GM18507 (cell line): ENCODE measurements at regions not wholly inside any gene's neighbourhood (a gene's known extent, or its start where the extent isn't known, plus 50 kb on each side); places are given as distances from the start of the nearest gene placed in this dataset.

Experiments used
- DNase-seq: peaks from one replicate; pipeline ENCODE4 v3.0.0; 2011; ENCODE audit warnings: low read depth; ENCODE audit not compliant: insufficient read length; ENCODE audit errors: extremely low spot score
- FAIRE-seq: peaks from 2 replicates; lab custom pipeline; 2011; peaks lifted over from hg19 to GRCh38; lab: Jason Lieb, UNC

DNA sequence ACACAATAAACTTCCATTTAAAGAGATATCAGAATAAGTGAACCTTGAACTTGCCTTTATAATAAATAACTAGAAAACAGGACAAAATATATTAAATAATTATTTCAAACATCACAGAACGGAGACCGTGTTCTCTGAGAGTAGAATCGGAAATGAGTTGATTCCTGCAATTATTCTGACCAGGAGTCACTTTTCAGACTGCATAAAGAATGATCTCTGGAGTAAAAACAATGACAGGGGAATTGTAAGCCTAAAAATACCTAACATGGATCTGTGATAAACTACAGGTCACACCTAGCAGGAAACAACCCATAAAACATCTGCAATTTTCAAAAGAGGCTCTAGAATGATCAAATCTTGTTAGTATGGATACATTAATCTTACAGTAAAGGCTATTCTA is 577.5 kb upstream of the SORCS1 start:
- DNase-seq, result no peak
- FAIRE-seq, result no peak

DNA sequence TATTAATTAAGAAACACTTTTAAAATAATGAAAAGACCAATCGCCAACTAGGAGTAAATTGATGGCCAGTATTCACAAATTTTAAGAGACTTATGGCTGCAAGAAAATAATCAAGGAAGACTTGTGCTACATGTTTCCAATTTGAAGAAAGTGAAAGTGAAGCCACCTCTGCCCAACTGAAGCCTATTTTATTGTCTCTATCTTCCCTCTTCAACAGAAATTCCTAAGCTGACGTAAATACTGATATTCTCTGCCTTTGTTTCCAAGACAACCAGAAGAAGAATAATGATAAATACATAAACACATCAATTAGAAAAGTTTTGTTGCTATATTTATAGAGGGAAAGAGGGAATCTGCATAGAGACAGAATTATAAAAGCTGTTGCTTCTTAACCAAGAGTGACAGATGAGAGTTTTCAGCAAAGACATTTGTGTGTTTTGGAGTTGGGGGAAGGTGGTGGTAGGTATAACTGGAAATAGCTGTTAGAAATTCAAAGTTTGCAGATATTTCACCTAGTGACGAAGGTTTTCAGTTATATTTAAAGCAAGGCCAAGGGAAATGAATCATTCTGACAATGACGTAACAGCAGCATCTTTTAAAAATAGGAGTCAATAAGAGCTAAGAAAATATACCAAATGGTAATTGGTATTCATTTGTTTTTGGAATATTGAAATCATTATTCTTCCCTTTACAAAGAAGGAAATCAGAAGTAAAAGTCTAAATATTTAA is 576.6 kb upstream of the SORCS1 start:
- DNase-seq, result no peak
- no peak for FAIRE-seq

DNA sequence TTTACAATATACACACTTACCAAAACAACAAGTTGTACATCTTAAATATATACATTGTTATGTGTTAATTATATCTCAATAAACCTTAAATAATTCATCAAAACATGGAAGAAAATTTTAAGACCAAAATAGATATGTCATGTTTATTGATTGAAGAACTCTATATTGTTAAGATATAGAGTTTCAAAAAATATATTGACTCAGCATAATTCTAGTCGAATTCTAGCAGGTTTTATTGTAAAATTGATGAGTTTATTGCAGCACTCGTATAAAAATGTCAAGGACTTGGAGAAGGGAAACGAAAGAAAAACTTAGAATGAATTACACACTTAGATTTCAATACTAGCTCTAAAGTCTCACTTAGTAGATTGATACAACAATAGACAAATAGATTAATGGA is 575.4 kb upstream of the SORCS1 start:
- DNase-seq (no peak), FAIRE-seq (no peak)

DNA sequence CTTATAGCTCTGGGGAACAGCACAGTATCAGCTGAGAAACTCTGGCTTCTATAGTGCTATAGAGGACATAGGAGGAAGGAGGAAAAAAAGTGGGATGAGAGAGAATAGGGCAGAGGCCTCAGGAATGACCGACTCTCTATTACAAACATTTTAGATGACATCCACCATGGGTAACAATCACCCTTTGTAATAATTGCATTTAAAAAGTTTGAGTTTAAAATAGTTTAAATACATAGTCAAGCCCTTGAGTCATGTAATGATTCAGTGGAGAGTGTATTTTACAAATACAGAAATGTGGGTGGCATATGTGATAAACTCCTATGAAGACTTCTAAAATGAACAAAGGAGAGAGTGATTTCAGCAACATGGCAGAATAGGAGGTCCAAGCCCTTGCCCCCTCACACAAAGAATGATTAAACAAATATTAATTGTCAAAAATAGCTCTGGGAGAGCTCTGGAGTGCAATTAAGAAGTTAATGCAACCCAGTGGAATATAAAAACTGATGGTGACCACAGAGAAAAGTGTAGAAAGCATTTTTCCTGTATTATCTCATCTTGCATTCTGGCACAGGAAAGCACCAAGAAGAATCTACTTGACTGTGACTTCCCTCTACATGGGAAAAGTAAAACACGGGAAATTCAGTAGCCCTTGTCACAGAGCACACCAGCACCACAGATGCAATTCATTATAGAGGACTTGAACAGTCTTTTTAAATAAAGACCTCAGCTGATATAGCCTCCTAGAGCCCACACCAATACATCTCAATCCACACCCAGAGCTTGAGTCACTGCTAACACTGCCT is 569.0 kb upstream of the SORCS1 start:
- no peak for DNase-seq
- FAIRE-seq, result no peak

DNA sequence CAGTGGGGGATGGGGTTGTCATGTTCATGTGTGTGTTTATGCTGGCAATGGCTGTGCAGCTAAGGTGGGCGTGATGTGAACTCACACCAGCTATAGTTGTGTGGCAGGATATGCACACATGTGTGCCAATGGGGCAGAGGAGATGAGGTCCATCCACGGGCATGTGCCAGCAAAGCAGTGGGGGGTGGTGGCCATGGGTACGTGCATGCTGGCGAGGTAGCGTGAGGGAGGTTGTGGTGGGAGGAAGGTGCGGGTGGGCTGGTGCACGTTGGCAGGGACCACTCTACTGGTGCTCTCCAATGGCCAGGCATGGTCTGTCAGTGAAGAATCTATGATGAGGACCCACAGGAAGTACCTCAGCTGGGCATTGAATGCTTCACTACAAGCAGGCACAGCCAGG is 567.5 kb upstream of the SORCS1 start:
- DNase-seq, result no peak
- FAIRE-seq, result no peak

DNA sequence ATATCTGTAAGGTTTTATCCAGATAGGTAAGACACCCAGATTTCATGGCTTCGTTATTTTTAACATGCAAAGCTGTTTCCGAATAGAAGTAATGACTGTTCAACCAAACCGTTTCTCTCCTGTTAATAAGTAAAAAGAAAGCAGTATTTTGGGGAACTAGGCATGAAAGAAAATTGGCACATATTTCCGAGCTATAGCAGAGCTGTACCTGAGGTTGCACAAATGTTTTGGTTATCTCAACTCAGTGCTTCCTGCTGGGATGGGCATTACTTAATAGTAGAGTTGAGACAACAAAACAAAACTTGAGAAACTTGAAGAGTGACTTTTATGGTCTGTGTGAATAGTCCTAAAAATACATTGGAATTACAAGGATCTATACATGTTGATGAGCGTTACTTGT is 564.3 kb upstream of the SORCS1 start:
- no peak for DNase-seq
- no peak for FAIRE-seq

DNA sequence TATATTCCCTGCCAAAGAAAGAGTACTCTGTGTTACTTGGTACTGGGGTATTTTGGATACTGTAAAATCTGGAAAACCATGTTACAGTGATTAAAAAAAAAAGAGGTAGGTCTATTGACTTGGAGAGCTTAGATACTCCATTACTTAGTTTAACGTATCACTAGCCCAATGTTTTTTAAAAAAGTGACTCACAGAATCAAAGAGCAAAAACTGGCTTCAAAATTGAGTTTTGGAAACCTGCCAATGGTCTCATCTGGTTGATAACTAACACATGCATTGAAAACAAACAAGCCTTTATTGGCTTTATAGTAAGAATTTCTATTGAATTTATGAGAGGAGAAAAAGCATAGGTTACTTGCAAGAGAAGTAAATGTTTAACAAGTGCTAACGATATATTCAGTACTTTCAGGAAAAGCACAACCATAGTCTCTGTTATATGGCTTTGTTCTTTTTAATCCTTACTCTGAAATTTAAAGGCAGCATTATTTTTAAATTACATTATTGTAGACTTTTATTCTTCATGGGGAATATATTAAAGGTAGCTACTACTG is 563.3 kb upstream of the SORCS1 start:
- DNase-seq, result no peak
- no peak for FAIRE-seq

DNA sequence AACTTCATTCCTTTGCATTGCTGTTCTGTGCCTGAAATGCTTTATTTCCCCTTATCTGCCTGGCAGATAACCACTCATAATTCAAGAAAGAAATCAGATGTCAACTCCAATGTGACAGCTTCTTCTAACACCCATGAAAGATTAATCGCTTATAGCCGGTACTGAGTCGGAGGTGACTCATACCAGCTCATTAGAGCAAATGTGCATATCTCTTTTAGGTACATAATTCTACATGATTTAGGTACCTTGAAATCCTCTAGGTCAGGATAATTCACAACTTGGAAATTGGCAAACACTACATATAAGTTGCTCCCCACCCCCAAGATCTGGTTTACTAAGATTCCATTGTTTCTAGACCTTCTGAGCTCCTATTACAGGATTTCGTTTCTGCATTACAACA is 554.4 kb upstream of the SORCS1 start:
- FAIRE-seq (no peak), DNase-seq (no peak)

DNA sequence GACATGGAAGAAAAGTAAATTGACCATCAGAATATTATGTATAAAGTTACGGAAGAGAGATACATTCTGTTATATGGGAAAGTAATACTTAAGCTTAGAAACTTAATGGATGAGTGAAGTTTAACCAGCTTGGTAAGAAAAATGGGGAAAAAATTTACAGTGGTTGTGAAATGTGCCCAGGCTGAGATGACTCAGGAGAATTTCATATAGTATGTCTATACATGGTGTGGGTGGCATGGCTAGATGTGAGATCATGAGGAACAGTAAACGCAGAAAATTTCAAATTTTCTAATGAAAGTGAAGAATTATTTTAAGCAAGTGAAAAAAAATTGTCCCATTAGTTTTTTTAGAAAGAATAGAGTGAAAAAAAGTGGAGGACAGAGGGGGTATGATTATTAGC is 552.5 kb upstream of the SORCS1 start:
- FAIRE-seq, result no peak
- DNase-seq, result no peak

DNA sequence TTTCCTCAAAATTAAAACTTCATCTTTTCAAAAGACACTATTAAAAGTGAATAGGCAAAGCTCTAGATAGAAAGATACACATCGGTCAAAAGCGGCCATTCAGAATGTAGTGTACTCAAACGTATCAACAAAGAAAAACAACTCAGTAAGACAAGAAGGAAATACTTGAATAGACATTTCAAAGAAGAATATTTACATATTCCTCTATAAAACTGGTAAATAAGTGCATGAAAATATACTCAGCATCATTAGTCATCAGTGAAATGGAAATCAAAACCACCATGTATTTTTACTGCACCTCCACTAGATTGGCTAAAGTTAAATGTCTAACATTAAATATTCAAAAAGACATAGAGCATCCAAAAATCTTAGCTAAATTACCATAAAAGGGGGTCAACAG is 551.1 kb upstream of the SORCS1 start:
- DNase-seq, result no peak
- FAIRE-seq, result no peak

DNA sequence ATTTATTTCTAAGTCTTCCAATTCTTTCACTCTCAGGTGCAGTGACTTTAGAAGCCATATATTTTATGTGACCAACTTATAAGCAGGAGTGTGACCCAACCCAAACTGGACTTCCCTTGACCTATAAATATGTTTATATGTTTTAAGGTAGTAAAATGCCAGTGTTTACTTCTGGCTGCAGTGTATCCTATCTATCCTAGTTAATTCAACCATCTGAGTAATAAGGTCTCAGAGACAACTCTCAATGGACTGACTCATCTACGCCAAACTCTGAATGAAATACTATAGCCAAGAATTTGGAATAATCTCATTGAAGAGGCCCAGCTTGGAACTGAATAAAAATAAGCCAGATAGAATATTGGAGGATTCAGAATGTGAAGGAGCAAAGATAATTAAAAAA is 544.5 kb upstream of the SORCS1 start:
- DNase-seq, result no peak
- no peak for FAIRE-seq

DNA sequence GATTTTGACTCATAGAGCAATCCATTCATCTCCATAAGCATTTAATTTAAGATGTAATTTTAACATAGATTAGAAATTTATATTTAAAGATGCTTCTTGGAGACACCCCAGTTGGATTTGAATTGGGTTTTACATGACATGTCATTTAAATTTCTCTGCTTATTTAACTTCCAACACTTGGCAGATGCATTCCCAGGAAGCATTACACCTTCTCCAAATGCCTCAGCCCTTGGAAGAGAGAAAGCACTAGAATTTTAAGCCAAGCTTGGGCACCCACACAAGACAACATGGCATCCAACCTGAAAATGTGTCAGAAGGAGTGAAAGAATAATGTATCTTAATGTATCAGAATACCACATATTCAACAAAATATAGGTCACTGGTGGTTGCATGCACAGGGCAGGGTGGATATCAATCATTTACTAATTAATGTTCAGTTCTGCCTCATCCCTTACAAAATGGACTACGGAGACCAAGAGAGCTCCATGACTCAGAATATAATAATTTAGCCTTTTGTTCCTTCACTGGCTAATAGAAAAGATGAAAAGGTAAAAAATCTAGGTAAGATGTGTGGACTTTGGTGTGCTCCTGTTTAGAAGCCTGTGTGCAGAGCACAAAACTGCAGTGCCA is 541.7 kb upstream of the SORCS1 start:
- DNase-seq, result no peak
- FAIRE-seq, result no peak

DNA sequence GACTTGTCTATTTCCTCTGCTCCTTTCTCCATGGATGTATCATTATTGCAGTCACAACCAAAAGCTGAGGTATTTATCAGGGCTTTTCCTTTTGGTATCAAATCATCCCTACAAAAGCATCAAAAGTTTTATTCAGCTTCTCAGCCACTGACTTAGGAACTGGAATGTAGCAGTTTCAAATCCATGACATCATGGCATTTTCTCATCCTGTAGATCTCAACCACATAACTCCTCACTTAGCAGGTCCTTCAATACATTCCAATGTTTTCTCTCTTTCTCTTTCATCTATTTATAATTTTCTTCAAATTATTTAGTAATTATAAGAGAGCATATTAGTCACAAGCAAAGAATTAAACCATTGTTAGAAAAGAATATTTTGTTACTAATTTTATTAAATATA is 537.4 kb upstream of the SORCS1 start:
- FAIRE-seq (no peak), DNase-seq (no peak)

DNA sequence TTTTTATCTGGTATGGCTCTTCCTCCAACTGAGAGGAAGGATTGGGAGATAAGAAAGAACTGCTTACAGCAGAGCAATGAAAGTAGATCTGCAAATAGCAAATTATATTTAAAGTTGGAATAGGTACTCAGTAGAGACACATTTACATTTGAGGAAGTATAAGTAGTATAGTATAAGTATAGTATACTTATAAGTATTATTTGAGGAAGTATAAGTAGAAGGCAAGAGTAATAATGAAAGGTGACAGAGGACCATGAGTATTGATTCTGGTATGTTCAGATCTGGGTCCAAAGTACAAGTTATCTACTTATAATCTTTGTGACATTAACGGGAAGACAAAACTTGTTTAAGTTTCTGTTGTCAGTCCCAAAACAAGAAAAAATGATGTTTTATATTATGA is 527.6 kb upstream of the SORCS1 start:
- FAIRE-seq, result no peak
- DNase-seq, result no peak

DNA sequence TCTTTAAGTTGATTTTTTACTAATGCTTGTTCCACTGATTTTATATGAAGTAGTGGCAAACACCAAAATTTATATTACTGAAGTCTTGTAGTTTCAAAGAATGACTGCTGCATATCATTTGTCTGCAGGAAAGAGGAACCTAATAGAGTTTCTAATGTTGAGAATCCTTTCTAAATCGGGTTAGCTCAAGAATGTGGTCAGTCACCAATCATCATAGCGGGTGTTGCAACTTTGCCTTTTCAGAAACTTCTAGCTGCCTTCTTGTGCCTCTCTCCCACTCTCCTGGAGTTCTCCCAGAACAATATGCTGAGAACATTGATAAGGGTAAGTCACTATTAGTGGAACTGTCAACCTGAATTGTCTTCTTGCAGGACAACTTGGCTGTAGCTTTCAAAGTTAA is 524.8 kb upstream of the SORCS1 start:
- FAIRE-seq (no peak), DNase-seq (no peak)

DNA sequence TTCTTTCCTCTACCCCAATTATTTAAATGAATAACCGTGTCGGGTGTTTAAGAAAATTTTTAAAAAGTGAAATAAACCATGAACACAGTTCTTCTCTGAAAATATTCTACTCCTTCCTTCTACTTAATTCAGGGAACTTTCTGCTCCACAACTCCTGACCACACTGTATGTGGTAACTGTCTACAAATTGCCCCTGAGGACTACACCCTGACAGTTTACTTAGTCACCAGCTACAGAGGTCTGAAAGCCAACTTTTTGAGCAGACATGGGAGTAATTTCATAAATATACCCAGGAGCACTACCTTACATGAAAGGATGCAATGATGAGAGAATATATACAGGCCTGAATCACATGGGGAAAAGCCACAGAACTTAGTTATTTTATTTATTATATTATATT is 523.2 kb upstream of the SORCS1 start:
- DNase-seq (no peak), FAIRE-seq (no peak)

DNA sequence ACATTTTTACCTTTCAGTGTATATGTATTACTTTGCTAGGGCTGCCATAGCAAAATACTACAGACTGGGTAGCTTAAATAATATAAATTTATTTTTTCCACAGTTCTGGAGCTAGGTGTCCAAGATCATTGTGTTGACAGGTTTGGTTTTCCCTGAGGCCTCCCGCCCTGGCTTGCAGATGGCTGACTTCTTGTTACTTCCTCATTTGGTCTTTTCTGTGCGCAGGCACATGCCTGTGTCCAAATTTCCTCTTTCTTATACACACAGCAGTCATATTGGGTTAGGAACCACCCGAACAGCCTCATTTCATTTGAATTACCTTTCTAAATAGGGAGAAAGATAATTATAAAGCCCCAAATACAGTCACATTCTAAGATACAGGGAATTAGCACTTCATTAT is 521.6 kb upstream of the SORCS1 start:
- DNase-seq (no peak), FAIRE-seq (no peak)

DNA sequence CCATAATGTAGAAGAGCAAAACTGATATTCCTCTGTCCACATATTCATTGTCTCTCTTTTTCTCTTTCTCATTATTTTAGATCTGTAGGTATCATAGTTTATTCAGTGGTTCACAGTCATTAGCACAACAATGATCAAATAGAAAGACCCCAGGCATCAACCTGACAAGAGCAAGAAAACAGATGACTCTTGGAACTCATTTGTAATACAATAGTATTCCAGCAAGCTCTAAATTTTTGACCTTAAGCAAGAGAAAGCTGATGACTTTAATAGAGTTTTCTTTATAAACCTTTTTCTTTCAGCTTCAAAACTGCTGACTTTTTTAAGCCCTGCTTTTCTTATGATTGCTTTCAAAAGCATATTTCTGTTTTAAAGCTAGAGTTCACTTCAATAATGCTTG is 507.5 kb upstream of the SORCS1 start:
- DNase-seq (no peak), FAIRE-seq (no peak)

DNA sequence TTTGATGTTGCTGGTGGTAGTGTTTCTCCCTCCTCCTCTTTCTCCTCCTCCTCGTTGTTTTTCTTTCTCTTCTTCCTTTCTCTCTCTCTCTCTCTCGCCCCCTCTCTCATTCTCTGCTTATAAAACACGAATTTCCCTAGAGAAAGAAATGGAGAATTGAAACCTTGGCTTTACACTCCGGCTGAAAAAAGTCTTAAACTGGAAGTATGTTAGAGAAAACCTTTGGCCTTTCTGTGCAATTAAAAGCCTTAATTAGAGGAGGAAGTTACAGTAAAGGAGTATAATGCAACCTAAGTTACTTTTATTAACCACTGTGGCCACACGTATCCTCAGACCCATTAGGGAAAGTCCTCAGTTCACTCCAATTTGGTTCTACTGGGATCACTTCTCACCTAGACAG is 501.7 kb upstream of the SORCS1 start:
- no peak for DNase-seq

DNA sequence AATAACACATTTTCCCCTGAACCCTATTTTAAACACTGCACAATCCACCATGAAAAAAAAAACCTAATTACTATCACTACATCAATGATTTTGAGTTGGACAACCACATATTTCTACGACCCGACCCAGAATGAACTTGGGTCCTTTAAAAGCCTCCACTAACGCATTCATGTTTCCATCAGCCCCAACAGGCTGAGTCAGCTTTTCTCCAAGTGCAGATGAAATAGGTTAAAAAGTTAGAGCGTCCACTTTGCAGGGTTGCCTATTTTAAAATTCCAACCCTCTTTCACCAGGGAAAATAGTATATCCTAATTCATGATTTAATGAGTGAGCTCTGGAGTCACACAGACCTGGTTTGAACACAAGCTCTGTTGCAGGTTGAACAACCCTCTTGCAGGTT is 501.0 kb upstream of the SORCS1 start:
- DNase-seq (no peak), FAIRE-seq (no peak)

More for the DNA sequence above, 501.7 kb upstream of the SORCS1 start:
- no peak for FAIRE-seq

DNA sequence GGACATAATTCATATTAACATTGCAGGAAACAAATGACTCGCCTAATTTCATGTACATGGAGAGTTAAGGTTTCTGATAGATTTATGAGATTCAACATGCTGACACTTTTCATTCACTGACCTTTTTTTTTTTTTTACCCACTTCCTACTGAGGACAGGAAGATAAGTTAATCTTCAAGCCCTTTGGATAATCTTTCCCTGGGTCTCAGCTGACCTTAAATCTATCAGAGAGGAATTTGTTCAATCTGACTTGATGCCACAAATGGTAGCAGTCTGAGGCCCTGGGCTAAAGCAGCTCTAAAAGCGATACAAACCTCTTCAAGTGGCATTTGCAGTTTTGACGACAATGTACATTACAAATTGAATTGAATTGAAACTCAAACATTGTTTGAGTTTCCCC is 493.3 kb upstream of the SORCS1 start:
- DNase-seq, result no peak

More for the DNA sequence above, 493.3 kb upstream of the SORCS1 start:
- FAIRE-seq, result no peak
